Activated T-helper 1 cell treated with anti-CD3 and anti-CD28 coated beads, Interleukin-12 subunit alpha, Interleukin-12 subunit beta, Interleukin-2, Interleukin-4 antibody, amounts not matched to agents 30 ng/mL and 10 ng/mL and 1 ng/mL, durations not matched to agents 14 hours and 24 hours and 36 hours (primary cell): ENCODE measurements at regions not wholly inside any gene's neighbourhood (a gene's known extent, or its start where the extent isn't known, plus 50 kb on each side); places are given as distances from the start of the nearest gene placed in this dataset.

ENCODE experiments used
- DNase-seq: peaks from one replicate; pipeline ENCODE4 v3.0.0; 2021; ENCODE audit warnings: low spot score
- H3K27ac Mint-ChIP-seq: one replicate; pipeline ENCODE4 v1.8.0; 2021; ENCODE audit warnings: mild to moderate bottlenecking, mixed read lengths
- H3K27me3 Mint-ChIP-seq: one replicate; pipeline ENCODE4 v1.8.0; 2022; ENCODE audit warnings: mild to moderate bottlenecking, moderate library complexity, mixed read lengths; ENCODE audit not compliant: insufficient read depth
- H3K36me3 Mint-ChIP-seq: one replicate; pipeline ENCODE4 v1.8.0; 2021; ENCODE audit warnings: low read depth, mixed read lengths
- H3K4me1 Mint-ChIP-seq: one replicate; pipeline ENCODE4 v1.8.0; 2021; ENCODE audit warnings: low read depth, mixed read lengths
- H3K4me3 Mint-ChIP-seq: one replicate; pipeline ENCODE4 v1.8.0; 2021; ENCODE audit warnings: mild to moderate bottlenecking, moderate library complexity, mixed read lengths
- H3K9me3 Mint-ChIP-seq: one replicate; pipeline ENCODE4 v1.8.0; 2021; ENCODE audit warnings: mixed read lengths
- intact Hi-C: fragments of 100-400 bp; cut with micrococcal nuclease; formaldehyde crosslinking; loops from one replicate; pipeline ENCODE4 v1.15.1; 2024

- DNase-seq = no peak
- no peaks in the 10 kb centered on the region for H3K9me3 Mint-ChIP-seq
- intact Hi-C loops = no loop called here
- peaks cover 2% of the 10 kb centered on the region for H3K27me3 Mint-ChIP-seq
- H3K4me1 Mint-ChIP-seq = peaks cover 10% of the 10 kb centered on the region
- no peak overlapping the region for H3K4me3 Mint-ChIP-seq
- no peaks in the 10 kb centered on the region for H3K36me3 Mint-ChIP-seq
- no peak overlapping the region for H3K27ac Mint-ChIP-seq
These were observed 196.9 kb downstream of the TM9SF2 start for GRCh38 chr13:99698010-99698815.

- H3K27me3 Mint-ChIP-seq = peaks cover 2% of the 10 kb centered on the region
- no peak overlapping the region for H3K27ac Mint-ChIP-seq
- intact Hi-C loops = no loop called here
- no peak overlapping the region for H3K4me3 Mint-ChIP-seq
- DNase-seq = no peak
- H3K36me3 Mint-ChIP-seq = no peaks in the 10 kb centered on the region
- H3K4me1 Mint-ChIP-seq = peaks cover 8% of the 10 kb centered on the region
- no peaks in the 10 kb centered on the region for H3K9me3 Mint-ChIP-seq
These were observed 194.6 kb downstream of the TM9SF2 start for GRCh38 chr13:99695857-99696256.

DNA sequence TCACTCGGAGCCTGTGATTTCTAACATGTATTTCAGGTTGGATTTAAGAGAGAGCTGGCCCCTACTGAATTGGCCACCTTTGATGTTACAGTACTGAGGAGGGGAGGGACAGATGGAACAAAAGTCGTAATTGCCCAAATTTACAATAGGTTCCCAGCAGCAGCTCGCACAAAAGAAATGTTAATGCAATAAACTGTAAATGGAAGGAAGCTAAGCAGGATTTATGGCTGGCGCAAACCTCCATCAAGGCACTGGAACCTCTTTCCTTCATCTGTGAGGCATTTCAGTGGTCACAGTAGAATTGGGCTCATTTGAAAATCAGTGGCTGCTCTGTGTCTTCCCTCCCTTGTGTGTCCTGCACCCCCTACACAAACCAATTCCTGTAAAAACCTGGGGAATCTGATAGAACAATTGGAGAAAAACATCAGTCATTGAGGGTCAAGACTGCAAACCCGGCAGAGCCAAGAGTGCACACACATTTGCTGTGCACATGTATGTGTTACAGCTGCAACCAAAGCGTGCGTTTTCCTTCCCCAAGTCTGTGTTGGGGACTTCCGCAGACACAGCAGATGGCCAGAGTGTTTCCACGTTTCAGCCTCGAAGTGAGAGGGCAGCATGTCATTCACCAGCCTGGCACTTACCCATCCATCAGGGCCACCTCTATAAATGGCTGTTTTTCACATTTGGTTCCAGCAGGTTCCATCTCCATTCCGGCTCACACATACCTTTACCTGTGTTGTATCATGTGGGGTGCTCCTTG is 192.8 kb downstream of the TM9SF2 start:
- peaks cover 8% of the 10 kb centered on the region for H3K27me3 Mint-ChIP-seq
- intact Hi-C loops = no loop called here
- H3K27ac Mint-ChIP-seq = no peak overlapping the region

GRCh38 chr13:99693351-99693750 is 192.1 kb downstream of the TM9SF2 start:
- DNase-seq = no peak
- Mint-ChIP-seq H3K36me3 (no peaks in the 10 kb centered on the region), H3K4me3 (no peak overlapping the region), H3K9me3 (no peaks in the 10 kb centered on the region), H3K27me3 (peaks cover 8% of the 10 kb centered on the region), H3K27ac (no peak overlapping the region), H3K4me1 (no peaks in the 10 kb centered on the region)
- intact Hi-C loops = no loop called here

More for the DNA sequence above, 192.8 kb downstream of the TM9SF2 start:
- DNase-seq = no peak
- H3K9me3 Mint-ChIP-seq = no peaks in the 10 kb centered on the region
- no peak overlapping the region for H3K4me3 Mint-ChIP-seq
- H3K4me1 Mint-ChIP-seq = no peaks in the 10 kb centered on the region
- no peaks in the 10 kb centered on the region for H3K36me3 Mint-ChIP-seq

DNA sequence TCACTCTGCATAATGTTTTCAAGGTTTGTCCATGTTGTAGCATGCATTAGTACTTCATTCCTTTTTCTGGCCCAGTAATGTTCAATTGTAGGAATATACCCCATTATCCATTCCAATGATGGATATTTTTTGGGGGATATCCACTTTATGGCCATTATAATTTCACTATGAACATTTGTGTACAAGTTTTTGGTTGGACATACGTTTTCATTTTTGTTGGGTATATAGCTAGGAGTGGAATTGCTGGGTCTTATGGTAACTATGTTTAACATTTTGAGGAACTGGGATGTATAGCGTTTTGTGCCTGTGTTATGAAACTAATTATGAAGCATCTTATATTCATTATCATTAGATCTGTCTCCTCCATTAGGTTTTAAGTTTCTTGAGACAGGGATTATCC is 191.6 kb downstream of the TM9SF2 start:
- intact Hi-C loops = no loop called here
- peaks cover 8% of the 10 kb centered on the region for H3K27me3 Mint-ChIP-seq
- no peaks in the 10 kb centered on the region for H3K4me1 Mint-ChIP-seq
- H3K36me3 Mint-ChIP-seq = no peaks in the 10 kb centered on the region
- H3K4me3 Mint-ChIP-seq = no peak overlapping the region
- H3K9me3 Mint-ChIP-seq = no peaks in the 10 kb centered on the region
- no peak overlapping the region for H3K27ac Mint-ChIP-seq
- no peak for DNase-seq

GRCh38 chr13:99691552-99691951 is 190.3 kb downstream of the TM9SF2 start:
- Mint-ChIP-seq H3K4me3 (no peak overlapping the region), H3K27me3 (peaks cover 10% of the 10 kb centered on the region), H3K36me3 (no peaks in the 10 kb centered on the region), H3K9me3 (no peaks in the 10 kb centered on the region), H3K27ac (no peak overlapping the region), H3K4me1 (no peaks in the 10 kb centered on the region)
- intact Hi-C loops = no loop called here
- DNase-seq = no peak

DNA sequence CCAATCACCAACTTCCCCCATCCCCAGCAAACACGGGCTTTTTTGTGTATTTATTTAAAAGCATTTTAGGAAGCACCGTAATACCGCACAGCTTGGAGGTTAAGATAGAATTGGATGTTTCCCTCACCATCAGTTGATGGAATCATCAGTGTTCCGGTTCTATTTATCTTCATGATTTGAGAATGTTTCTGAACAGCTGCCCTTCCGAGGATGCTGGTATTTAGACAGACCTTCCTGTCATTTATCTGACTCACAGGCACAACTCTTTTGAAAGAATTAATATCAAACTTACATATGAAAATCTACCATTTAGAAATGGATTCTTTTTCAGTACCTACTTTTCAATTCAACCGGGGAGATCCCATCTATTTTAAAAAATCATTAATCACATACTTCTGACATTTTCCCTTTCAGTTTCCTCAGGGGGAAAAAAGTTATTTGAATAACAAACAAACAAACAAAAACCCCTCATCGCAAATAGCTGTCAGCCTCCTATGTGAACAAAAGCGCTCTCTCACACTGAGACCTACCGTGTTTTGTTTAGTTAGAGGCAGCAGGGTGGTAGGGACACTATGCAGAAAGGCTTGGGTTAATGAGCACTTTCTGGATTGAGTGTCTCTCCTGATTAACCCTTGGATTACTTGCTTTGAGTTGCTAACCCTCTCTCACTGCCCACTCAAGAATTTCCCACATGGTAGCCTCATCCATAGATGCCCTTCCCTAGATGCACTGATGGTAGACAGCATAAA is 189.3 kb downstream of the TM9SF2 start:
- Mint-ChIP-seq H3K4me1 (no peaks in the 10 kb centered on the region), H3K4me3 (no peak overlapping the region), H3K9me3 (no peaks in the 10 kb centered on the region), H3K27me3 (peaks cover 11% of the 10 kb centered on the region), H3K27ac (no peak overlapping the region), H3K36me3 (no peaks in the 10 kb centered on the region)
- DNase-seq = no peak
- intact Hi-C loops = no loop called here

DNA sequence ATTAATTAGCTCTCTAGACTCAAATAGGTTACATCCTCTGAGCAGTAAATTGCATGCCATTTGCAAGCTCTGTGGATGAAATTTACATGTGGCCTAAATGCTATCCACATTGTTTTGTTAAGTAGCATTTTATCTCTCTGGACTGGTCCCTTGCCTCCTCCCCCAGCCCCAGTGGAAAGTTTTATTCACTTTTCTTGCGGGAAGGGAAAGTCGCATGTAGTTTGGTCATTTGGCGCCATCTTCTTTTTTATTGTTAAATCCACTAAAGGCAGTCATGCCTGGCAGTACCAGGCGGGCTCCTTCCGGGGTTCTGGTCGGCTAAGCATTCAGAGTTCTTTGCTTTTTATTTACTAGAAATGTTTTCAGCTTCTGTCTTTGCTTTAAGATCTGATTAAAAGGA is 188.7 kb downstream of the TM9SF2 start:
- H3K9me3 Mint-ChIP-seq = no peaks in the 10 kb centered on the region
- no peak overlapping the region for H3K4me3 Mint-ChIP-seq
- intact Hi-C loops = no loop called here
- H3K27ac Mint-ChIP-seq = no peak overlapping the region
- no peaks in the 10 kb centered on the region for H3K4me1 Mint-ChIP-seq
- H3K36me3 Mint-ChIP-seq = no peaks in the 10 kb centered on the region
- no peak for DNase-seq
- peaks cover 11% of the 10 kb centered on the region for H3K27me3 Mint-ChIP-seq

DNA sequence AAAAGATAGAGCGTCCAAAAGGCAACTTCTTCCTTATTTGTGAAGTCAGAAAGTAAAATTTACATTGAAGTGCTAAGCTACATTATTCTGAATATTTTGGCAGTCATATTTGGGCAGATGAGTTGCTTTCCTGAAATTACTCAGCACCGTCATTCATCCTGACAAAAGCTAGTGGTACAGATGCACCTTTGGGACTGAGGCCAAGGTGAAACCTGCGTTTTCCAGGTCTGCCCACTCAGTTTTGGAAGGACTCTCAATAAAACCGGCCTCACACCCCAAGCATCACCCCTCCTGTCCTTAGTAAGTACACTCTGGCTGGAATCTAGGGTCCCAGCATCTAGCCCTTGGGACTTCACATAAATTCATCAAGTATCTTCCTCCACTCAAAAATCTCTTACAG is 187.5 kb downstream of the TM9SF2 start:
- H3K36me3 Mint-ChIP-seq = no peaks in the 10 kb centered on the region
- H3K9me3 Mint-ChIP-seq = no peaks in the 10 kb centered on the region
- H3K4me1 Mint-ChIP-seq = no peaks in the 10 kb centered on the region
- no peak for DNase-seq
- H3K4me3 Mint-ChIP-seq = no peak overlapping the region
- H3K27me3 Mint-ChIP-seq = peaks cover 10% of the 10 kb centered on the region
- intact Hi-C loops = no loop called here
- no peak overlapping the region for H3K27ac Mint-ChIP-seq

DNA sequence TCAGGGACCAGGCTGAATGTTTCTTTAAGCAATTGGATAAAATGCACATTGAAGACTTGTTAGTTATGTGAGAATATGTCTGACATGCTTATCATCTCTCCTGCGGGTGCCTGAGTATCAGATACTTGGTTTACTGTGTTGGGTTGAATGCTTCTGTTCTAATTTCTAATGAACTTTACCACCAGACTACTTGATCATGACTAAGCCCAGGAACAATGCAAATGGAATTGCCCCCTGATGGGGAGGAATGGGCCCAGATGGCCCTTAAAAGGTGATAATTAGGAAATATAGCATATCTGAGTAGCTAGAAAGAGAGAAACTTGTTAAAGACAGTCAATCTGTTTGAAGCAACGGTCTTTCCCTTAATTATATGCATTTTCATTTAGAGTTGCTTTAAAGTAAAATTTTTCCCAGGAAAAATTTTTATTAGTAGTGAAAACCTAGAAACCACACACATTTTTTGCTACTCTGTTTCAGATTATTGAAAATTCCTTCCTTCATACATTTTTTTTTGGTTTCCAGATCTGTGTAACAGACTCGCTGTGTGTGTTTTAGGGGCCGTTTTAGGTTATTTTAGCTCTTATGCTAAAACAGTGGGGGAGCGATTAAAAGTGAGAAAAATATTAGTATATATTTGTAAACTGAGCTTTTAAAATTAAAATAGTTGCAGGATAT is 186.6 kb downstream of the TM9SF2 start:
- Mint-ChIP-seq H3K27me3 (peaks cover 10% of the 10 kb centered on the region), H3K4me3 (no peak overlapping the region), H3K36me3 (no peaks in the 10 kb centered on the region), H3K4me1 (no peaks in the 10 kb centered on the region), H3K9me3 (no peaks in the 10 kb centered on the region), H3K27ac (no peak overlapping the region)
- intact Hi-C loops = no loop called here
- DNase-seq = no peak

DNA sequence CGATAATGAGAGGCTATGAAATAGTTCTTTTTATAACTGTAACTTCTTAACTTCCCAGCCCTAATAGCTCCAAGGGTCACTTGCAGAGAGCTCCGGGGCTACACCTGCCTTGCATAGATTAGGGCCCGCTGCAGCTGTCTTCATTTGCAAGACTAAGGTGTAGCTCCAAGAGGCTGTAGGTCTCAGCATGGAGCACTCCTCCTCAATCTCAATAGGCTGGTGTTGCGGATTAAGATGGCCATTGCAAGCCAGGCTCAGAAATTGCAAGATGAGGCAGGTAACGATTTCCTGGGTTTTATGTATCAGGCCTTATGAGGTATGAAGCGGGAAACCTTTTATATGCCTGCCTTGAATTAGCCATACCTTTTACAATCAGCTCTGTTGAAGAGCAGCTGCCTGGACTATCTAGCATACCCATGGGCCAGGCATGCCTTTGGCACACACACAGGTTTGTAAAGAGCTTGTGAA is 185.7 kb downstream of the TM9SF2 start:
- no peak for DNase-seq
- Mint-ChIP-seq H3K36me3 (no peaks in the 10 kb centered on the region), H3K4me3 (no peak overlapping the region), H3K27ac (no peak overlapping the region), H3K4me1 (no peaks in the 10 kb centered on the region), H3K27me3 (peaks cover 10% of the 10 kb centered on the region), H3K9me3 (no peaks in the 10 kb centered on the region)
- intact Hi-C loops = no loop called here

DNA sequence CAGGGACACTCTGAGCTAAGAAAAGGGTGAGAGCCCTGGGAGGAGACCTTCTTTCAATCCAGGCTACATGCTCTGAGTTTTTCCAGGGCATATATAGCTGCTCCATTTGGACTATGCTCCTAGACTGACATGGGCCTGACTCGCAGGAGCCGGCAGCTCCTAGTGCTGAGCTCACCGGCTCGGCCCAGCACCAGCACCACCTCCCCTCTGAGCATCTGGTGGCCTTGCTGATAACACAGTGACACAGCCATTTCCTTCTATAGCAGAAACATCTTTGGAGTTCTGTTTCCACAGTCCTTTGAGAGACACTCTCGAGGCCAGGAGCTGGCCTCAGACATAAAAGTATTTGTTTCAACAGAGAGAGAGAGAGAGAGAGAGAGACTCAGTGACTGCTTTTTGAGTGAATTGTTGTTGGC is 184.9 kb downstream of the TM9SF2 start:
- intact Hi-C loops = no loop called here
- no peak overlapping the region for H3K4me3 Mint-ChIP-seq
- H3K27me3 Mint-ChIP-seq = peaks cover 10% of the 10 kb centered on the region
- H3K36me3 Mint-ChIP-seq = no peaks in the 10 kb centered on the region
- H3K27ac Mint-ChIP-seq = no peak overlapping the region
- no peaks in the 10 kb centered on the region for H3K9me3 Mint-ChIP-seq
- no peaks in the 10 kb centered on the region for H3K4me1 Mint-ChIP-seq
- no peak for DNase-seq
